Adrenal gland (tissue), 9 donors: ENCODE measurements at regions not wholly inside any gene's neighbourhood (a gene's known extent, or its start where the extent isn't known, plus 50 kb on each side); places are given as distances from the start of the nearest gene placed in this dataset.

Source experiments
- DNase-seq, 7 donors: peaks; one replicate each; pipeline ENCODE4 v3.0.0-alpha.2; 2019 to 2020
- H3K27ac ChIP-seq, 5 donors: fragments of 200-600 bp; sonication (generic) in 4 of 5; 1 replicate in 3 of 5; 2 replicates in 2 of 5; pipeline versions ENCODE4 v1.5.1 to v1.8.0; 2016 to 2020; ENCODE audit warnings: mild to moderate bottlenecking in 1 of 5
- H3K27me3 ChIP-seq: fragments of 200-600 bp; 2 replicates; pipeline ENCODE4 v1.8.0; 2021
- H3K36me3 ChIP-seq, 2 donors: fragments of 200-600 bp; replicated peaks in 1 of 2; 1 replicate in 1 of 2; 2 replicates in 1 of 2; pipeline versions ENCODE4 v1.5.1 to v1.8.0; 2018 to 2022
- H3K4me1 ChIP-seq, 2 donors: fragments of 200-600 bp; replicated peaks in 1 of 2; 1 replicate in 1 of 2; 2 replicates in 1 of 2; pipeline versions ENCODE4 v1.5.1 to v1.8.0; 2018 to 2021
- H3K4me3 ChIP-seq, 4 donors: fragments of 200-600 bp; sonication (generic) in 3 of 4; one replicate each; pipeline ENCODE4 v1.5.1; 2016 to 2018
- H3K9me3 ChIP-seq, 3 donors: fragments of 200-600 bp; sonication (generic) in 1 of 3; replicated peaks in 1 of 3; 1 replicate in 2 of 3; 2 replicates in 1 of 3; pipeline versions ENCODE4 v1.5.1 to v1.8.0; 2016 to 2021
- POLR2A ChIP-seq, 2 donors: fragments of 450-650 bp; IDR thresholded peaks; one replicate each; pipeline ENCODE4 v1.6.1; 2017; ENCODE audit warnings: antibody characterized with exemption in 2 of 2, mild to moderate bottlenecking in 2 of 2, moderate library complexity in 1 of 2
- WGBS, 4 donors: extraction: QIAGEN DNeasy Blood & Tissue Kit in 2 of 4; methylation state at CpG; one replicate each; pipeline versions ENCODE4 v1.1.5 to v1.1.7; 2013 to 2017; 5-methylcytosine and 5-hydroxymethylcytosine counted together
- intact Hi-C, 2 donors: fragments of 100-400 bp; cut with DNase I; formaldehyde crosslinking; loops; one replicate each; pipeline versions ENCODE4 v1.14.1 to v1.15.0; 2022 to 2023
- TF ChIP-seq, protein P1 (sequence below), 6 experiments: fragments of 450-650 bp in 4 of 6; fragments of 200-600 bp in 2 of 6; sonication (generic) in 1 of 6; IDR thresholded peaks; 1 replicate in 5 of 6; 2 replicates in 1 of 6; pipeline versions ENCODE4 v1.5.1 to v1.8.0; 2016 to 2021; ENCODE audit warnings: antibody characterized with exemption in 6 of 6, mild to moderate bottlenecking in 2 of 6, moderate library complexity in 1 of 6
- donor health status: healthy with polysubstance abuse.
- donor health status: Bipolar disorder and iron deficiency.
- donor health status: DM: yes; HTN: yes; CAD: no.
- donor health status: DM: no; HTN: no; CAD: no.
- donor health status: DM: no; HTN: no; CAD: no.

GRCh38 chr12:105832806-105833205 lies 305.9 kb downstream of the NUAK1 start:
- Histone ChIP-seq H3K4me3 (no peak overlapping the region), H3K4me1 (no peaks in the 10 kb centered on the region), H3K27ac (no peak overlapping the region), H3K27me3 (no peaks in the 10 kb centered on the region), H3K9me3 (no peaks in the 10 kb centered on the region), H3K36me3 (no peaks in the 10 kb centered on the region)
- intact Hi-C loops, result no loop called here
- TF ChIP-seq POLR2A (IDR thresholded peaks at IDR 0.05), result no peak
- TF ChIP-seq, protein P1, sequence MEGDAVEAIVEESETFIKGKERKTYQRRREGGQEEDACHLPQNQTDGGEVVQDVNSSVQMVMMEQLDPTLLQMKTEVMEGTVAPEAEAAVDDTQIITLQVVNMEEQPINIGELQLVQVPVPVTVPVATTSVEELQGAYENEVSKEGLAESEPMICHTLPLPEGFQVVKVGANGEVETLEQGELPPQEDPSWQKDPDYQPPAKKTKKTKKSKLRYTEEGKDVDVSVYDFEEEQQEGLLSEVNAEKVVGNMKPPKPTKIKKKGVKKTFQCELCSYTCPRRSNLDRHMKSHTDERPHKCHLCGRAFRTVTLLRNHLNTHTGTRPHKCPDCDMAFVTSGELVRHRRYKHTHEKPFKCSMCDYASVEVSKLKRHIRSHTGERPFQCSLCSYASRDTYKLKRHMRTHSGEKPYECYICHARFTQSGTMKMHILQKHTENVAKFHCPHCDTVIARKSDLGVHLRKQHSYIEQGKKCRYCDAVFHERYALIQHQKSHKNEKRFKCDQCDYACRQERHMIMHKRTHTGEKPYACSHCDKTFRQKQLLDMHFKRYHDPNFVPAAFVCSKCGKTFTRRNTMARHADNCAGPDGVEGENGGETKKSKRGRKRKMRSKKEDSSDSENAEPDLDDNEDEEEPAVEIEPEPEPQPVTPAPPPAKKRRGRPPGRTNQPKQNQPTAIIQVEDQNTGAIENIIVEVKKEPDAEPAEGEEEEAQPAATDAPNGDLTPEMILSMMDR (IDR thresholded peaks at IDR 0.05), result no peak
- no peak for DNase-seq
- WGBS, 4 donors, result 66 to 90% (median 74%) methylated on average over 4 of the region's 4 CpGs

DNA sequence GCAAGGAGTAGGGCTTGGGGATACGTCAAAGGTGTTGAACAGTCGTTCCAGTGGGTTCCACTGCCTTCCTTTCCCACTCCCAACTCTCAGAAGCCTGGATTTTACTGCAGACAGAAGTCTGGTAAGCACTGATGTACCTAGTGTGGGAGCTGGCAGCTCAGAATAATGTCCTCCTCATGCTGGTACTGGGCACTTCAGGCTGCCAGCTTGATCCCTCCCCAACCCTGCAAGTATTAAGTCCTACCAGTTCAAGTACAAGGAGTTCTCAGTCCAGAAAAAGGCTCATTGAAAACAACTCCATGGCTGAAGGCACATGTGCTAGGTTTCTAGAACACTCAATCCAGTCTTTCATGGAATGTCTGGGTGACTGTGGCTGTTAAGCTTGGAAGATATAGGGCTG lies 304.3 kb downstream of the NUAK1 start:
- TF ChIP-seq, protein P1 (IDR thresholded peaks at IDR 0.05), result no peak
- no peak for TF ChIP-seq POLR2A (IDR thresholded peaks at IDR 0.05)
- WGBS, 4 donors, result 78 to 87% (median 83%) methylated on average over 1 to 2 of the region's 2 CpGs
- intact Hi-C loops, result no loop called here
- no peaks in the 10 kb centered on the region for H3K4me1 ChIP-seq
- H3K36me3 ChIP-seq, result no peaks in the 10 kb centered on the region
- no peaks in the 10 kb centered on the region for H3K9me3 ChIP-seq
- DNase-seq, result no peak
- no peak overlapping the region for H3K27ac ChIP-seq
- H3K4me3 ChIP-seq, result no peak overlapping the region
- H3K27me3 ChIP-seq, result no peaks in the 10 kb centered on the region

GRCh38 chr12:105835580-105836241 lies 303.0 kb downstream of the NUAK1 start:
- 82 to 90% (median 86%) methylated on average over 4 of the region's 4 CpGs for WGBS, 4 donors
- H3K4me3 ChIP-seq, result no peak overlapping the region
- no peaks in the 10 kb centered on the region for H3K4me1 ChIP-seq
- H3K27me3 ChIP-seq, result no peaks in the 10 kb centered on the region
- no peak for DNase-seq
- H3K9me3 ChIP-seq, result no peaks in the 10 kb centered on the region
- H3K27ac ChIP-seq, result no peak overlapping the region
- intact Hi-C loops, result no loop called here
- TF ChIP-seq, protein P1 (IDR thresholded peaks at IDR 0.05), result no peak
- TF ChIP-seq POLR2A (IDR thresholded peaks at IDR 0.05), result no peak
- H3K36me3 ChIP-seq, result no peaks in the 10 kb centered on the region

DNA sequence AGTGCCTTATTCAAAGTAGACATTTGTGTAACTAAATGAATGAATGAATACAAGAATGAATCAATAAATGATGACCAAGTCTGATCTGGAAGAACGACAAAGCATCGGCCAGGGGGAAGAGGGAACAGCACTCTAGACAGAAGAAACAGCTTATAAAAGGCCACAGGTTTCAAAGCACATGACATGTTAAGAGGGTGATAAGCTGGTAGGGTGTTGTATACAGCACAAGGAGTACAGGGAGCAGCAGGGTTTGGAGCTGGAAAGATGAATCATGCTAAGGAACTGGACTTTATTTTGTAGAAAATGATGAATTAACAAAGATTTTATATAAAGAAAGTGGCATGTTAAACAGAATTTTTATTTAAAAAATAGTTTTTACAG lies 302.5 kb downstream of the NUAK1 start:
- TF ChIP-seq POLR2A (IDR thresholded peaks at IDR 0.05), result no peak
- TF ChIP-seq, protein P1 (IDR thresholded peaks at IDR 0.05), result no peak
- Histone ChIP-seq H3K36me3 (no peaks in the 10 kb centered on the region), H3K4me1 (no peaks in the 10 kb centered on the region), H3K27me3 (no peaks in the 10 kb centered on the region), H3K27ac (no peak overlapping the region), H3K9me3 (no peaks in the 10 kb centered on the region), H3K4me3 (no peak overlapping the region)
- intact Hi-C loops, result no loop called here
- 87 to 96% (median 91%) methylated on average over 2 of the region's 2 CpGs for WGBS, 4 donors
- DNase-seq, result no peak
